ENCODE measurements at regions not wholly inside any gene's neighbourhood (a gene's known extent, or its start where the extent isn't known, plus 50 kb on each side); places are given as distances from the start of the nearest gene placed in this dataset.

DNA sequence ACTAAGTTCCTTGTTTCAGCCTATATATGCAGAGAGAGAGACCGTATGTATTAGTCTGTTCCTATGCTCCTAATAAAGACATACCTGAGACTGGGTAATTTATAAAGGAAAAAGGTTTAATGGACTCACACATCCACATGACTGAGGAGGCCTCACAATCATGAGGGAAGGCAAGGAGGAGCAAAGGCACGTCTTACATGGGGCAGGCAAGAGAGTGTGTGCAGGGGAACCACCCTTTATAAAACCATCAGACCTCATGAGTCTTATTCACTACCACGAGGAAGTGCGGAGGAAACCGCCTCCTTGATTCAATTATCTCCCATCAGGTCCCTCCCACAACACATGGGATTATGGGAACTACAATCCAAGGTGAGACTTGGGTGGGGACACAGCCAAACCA, 73.8 kb downstream of the TMEM18 start:
- no peak overlapping the region for H2BK120ac ChIP-seq (ENCODE audit: insufficient read depth, low read length, poor library complexity)
- no peaks in the 10 kb centered on the region for H3K27me3 ChIP-seq (ENCODE audit: insufficient read depth, low read length)
- H3K9me3 ChIP-seq (ENCODE audit: insufficient read depth, low read depth, low read length), result peaks cover 8% of the 10 kb centered on the region
- no peak overlapping the region for H4K12ac ChIP-seq (ENCODE audit: low read depth, low read length)
- H3K79me2 ChIP-seq (ENCODE audit: control insufficient read depth, insufficient read depth, low read length, poor library complexity), result no peaks in the 10 kb centered on the region
- H3K79me1 ChIP-seq (ENCODE audit: low read length), result no peaks in the 10 kb centered on the region
- H3K9ac ChIP-seq (ENCODE audit: low read length), result no peak overlapping the region
- no peak overlapping the region for H3K4me3 ChIP-seq (ENCODE audit: low read depth, low read length)
- H3K4ac ChIP-seq (ENCODE audit: low read depth, low read length), result no peak overlapping the region
- H3K36me3 ChIP-seq (ENCODE audit: control insufficient read depth in 1 of 2, insufficient read depth in 2 of 2, low read length in 2 of 2), result no peaks in the 10 kb centered on the region
- H3K18ac ChIP-seq (ENCODE audit: low read length), result no peak overlapping the region
- H3K14ac ChIP-seq (ENCODE audit: low read length), result no peak overlapping the region
- H2AK5ac ChIP-seq (ENCODE audit: low read length), result no peak overlapping the region
- no peak overlapping the region for H4K91ac ChIP-seq (ENCODE audit: low read depth, low read length)
- no peak overlapping the region for H2BK5ac ChIP-seq (ENCODE audit: low read depth, low read length, poor library complexity)
- H3K4me1 ChIP-seq (ENCODE audit: control insufficient read depth in 1 of 2, insufficient read depth in 2 of 2, low read length in 2 of 2), result peaks cover 0 to 2% of the 10 kb centered on the region in 2 experiments
- no peak overlapping the region for H3K27ac ChIP-seq (ENCODE audit: low read depth, low read length)
- no CpG with 5 or more reads among the region's 5 CpGs for WGBS (ENCODE audit: extremely low coverage, insufficient coverage, insufficient read length)
- no peak overlapping the region for H2BK12ac ChIP-seq (ENCODE audit: low read length)
- H4K8ac ChIP-seq (ENCODE audit: low read depth, low read length), result no peak overlapping the region
- no peak overlapping the region for H3K23ac ChIP-seq (ENCODE audit: low read length)
- no peak overlapping the region for H3K4me2 ChIP-seq (ENCODE audit: low read length)
- no peak for DNase-seq
- no peak overlapping the region for H2AFZ ChIP-seq (ENCODE audit: insufficient read depth, low read length, poor library complexity)

- H3K18ac ChIP-seq (ENCODE audit: low read length), result no peak overlapping the region
- no peak for DNase-seq
- no peak overlapping the region for H3K23ac ChIP-seq (ENCODE audit: low read length)
- no peak overlapping the region for H3K9ac ChIP-seq (ENCODE audit: low read length)
- no peak overlapping the region for H2AFZ ChIP-seq (ENCODE audit: insufficient read depth, low read length, poor library complexity)
- H4K12ac ChIP-seq (ENCODE audit: low read depth, low read length), result no peak overlapping the region
- H3K79me1 ChIP-seq (ENCODE audit: low read length), result no peaks in the 10 kb centered on the region
- no peaks in the 10 kb centered on the region for H3K36me3 ChIP-seq (ENCODE audit: control insufficient read depth in 1 of 2, insufficient read depth in 2 of 2, low read length in 2 of 2)
- no peak overlapping the region for H3K27ac ChIP-seq (ENCODE audit: low read depth, low read length)
- H2BK12ac ChIP-seq (ENCODE audit: low read length), result no peak overlapping the region
- H4K8ac ChIP-seq (ENCODE audit: low read depth, low read length), result no peak overlapping the region
- no peak overlapping the region for H4K91ac ChIP-seq (ENCODE audit: low read depth, low read length)
- H3K14ac ChIP-seq (ENCODE audit: low read length), result no peak overlapping the region
- no peak overlapping the region for H3K4me3 ChIP-seq (ENCODE audit: low read depth, low read length)
- no peak overlapping the region for H3K4me2 ChIP-seq (ENCODE audit: low read length)
- H3K27me3 ChIP-seq (ENCODE audit: insufficient read depth, low read length), result no peaks in the 10 kb centered on the region
- H2BK5ac ChIP-seq (ENCODE audit: low read depth, low read length, poor library complexity), result no peak overlapping the region
- H2AK5ac ChIP-seq (ENCODE audit: low read length), result no peak overlapping the region
- H3K4me1 ChIP-seq (ENCODE audit: control insufficient read depth in 1 of 2, insufficient read depth in 2 of 2, low read length in 2 of 2), result peaks cover 0 to 2% of the 10 kb centered on the region in 2 experiments
- WGBS (ENCODE audit: extremely low coverage, insufficient coverage, insufficient read length), result no CpG with 5 or more reads among the region's 14 CpGs
- H2BK120ac ChIP-seq (ENCODE audit: insufficient read depth, low read length, poor library complexity), result no peak overlapping the region
- no peak overlapping the region for H3K4ac ChIP-seq (ENCODE audit: low read depth, low read length)
- no peaks in the 10 kb centered on the region for H3K79me2 ChIP-seq (ENCODE audit: control insufficient read depth, insufficient read depth, low read length, poor library complexity)
- peaks cover 8% of the 10 kb centered on the region for H3K9me3 ChIP-seq (ENCODE audit: insufficient read depth, low read depth, low read length)
Measured at GRCh38 chr2:602571-603359, 74.4 kb downstream of the TMEM18 start.

DNA sequence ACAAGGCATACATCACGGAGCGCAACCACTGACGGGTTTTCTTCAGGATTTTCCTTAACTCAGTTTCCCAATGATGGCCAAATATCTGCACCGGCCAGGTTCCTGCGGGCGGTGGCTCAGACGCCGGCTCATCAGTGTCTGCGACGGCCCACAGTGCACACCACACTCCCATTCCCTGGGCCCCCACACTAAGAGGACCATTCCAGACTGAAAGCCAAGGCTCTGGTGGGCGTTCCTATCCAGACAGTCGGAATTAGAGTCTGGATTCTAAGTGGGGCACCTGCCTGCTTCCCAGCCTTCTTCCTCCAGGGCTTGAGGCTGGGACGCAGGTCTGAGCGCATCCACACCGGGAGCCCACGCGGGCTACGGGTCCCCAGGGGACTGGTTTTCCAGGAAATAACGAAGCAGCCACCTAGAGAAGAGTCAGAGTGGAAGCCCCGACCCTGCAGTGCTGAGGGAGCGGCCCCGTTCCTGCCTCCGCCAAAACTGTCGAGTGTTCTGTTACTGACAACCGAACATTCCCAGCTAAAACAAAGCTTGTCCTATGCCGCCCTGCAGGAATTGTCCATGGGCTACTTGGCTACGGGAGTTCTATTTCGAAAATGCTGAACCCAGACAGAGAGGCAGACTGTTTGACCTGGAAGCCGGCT, 75.3 kb downstream of the TMEM18 start:
- no peaks in the 10 kb centered on the region for H3K79me1 ChIP-seq (ENCODE audit: low read length)
- no peaks in the 10 kb centered on the region for H3K27me3 ChIP-seq (ENCODE audit: insufficient read depth, low read length)
- no peaks in the 10 kb centered on the region for H3K36me3 ChIP-seq (ENCODE audit: control insufficient read depth in 1 of 2, insufficient read depth in 2 of 2, low read length in 2 of 2)
- H3K9me3 ChIP-seq (ENCODE audit: insufficient read depth, low read depth, low read length), result peaks cover 8% of the 10 kb centered on the region
- no peak overlapping the region for H2AFZ ChIP-seq (ENCODE audit: insufficient read depth, low read length, poor library complexity)
- H3K4ac ChIP-seq (ENCODE audit: low read depth, low read length), result no peak overlapping the region
- no peak overlapping the region for H4K91ac ChIP-seq (ENCODE audit: low read depth, low read length)
- H2AK5ac ChIP-seq (ENCODE audit: low read length), result no peak overlapping the region
- H3K4me1 ChIP-seq (ENCODE audit: control insufficient read depth in 1 of 2, insufficient read depth in 2 of 2, low read length in 2 of 2), result peaks cover 0 to 2% of the 10 kb centered on the region in 2 experiments
- no peak overlapping the region for H3K27ac ChIP-seq (ENCODE audit: low read depth, low read length)
- H3K79me2 ChIP-seq (ENCODE audit: control insufficient read depth, insufficient read depth, low read length, poor library complexity), result no peaks in the 10 kb centered on the region
- no peak overlapping the region for H2BK120ac ChIP-seq (ENCODE audit: insufficient read depth, low read length, poor library complexity)
- no peak overlapping the region for H4K12ac ChIP-seq (ENCODE audit: low read depth, low read length)
- H4K8ac ChIP-seq (ENCODE audit: low read depth, low read length), result no peak overlapping the region
- no peak overlapping the region for H3K4me2 ChIP-seq (ENCODE audit: low read length)
- no peak overlapping the region for H3K4me3 ChIP-seq (ENCODE audit: low read depth, low read length)
- no peak overlapping the region for H2BK5ac ChIP-seq (ENCODE audit: low read depth, low read length, poor library complexity)
- no peak overlapping the region for H3K23ac ChIP-seq (ENCODE audit: low read length)
- H3K9ac ChIP-seq (ENCODE audit: low read length), result no peak overlapping the region
- no peak overlapping the region for H3K14ac ChIP-seq (ENCODE audit: low read length)
- no peak overlapping the region for H3K18ac ChIP-seq (ENCODE audit: low read length)
- no peak overlapping the region for H2BK12ac ChIP-seq (ENCODE audit: low read length)
- no peak for DNase-seq
- no CpG with 5 or more reads among the region's 29 CpGs for WGBS (ENCODE audit: extremely low coverage, insufficient coverage, insufficient read length)

- H2AK5ac ChIP-seq (ENCODE audit: low read length), result no peak overlapping the region
- no peak overlapping the region for H3K23ac ChIP-seq (ENCODE audit: low read length)
- H3K27me3 ChIP-seq (ENCODE audit: insufficient read depth, low read length), result no peaks in the 10 kb centered on the region
- H3K36me3 ChIP-seq (ENCODE audit: control insufficient read depth in 1 of 2, insufficient read depth in 2 of 2, low read length in 2 of 2), result no peaks in the 10 kb centered on the region
- H4K12ac ChIP-seq (ENCODE audit: low read depth, low read length), result no peak overlapping the region
- no peak overlapping the region for H4K91ac ChIP-seq (ENCODE audit: low read depth, low read length)
- no peak overlapping the region for H3K27ac ChIP-seq (ENCODE audit: low read depth, low read length)
- H3K4me1 ChIP-seq (ENCODE audit: control insufficient read depth in 1 of 2, insufficient read depth in 2 of 2, low read length in 2 of 2), result peaks cover 0 to 2% of the 10 kb centered on the region in 2 experiments
- no peaks in the 10 kb centered on the region for H3K79me2 ChIP-seq (ENCODE audit: control insufficient read depth, insufficient read depth, low read length, poor library complexity)
- H2BK5ac ChIP-seq (ENCODE audit: low read depth, low read length, poor library complexity), result no peak overlapping the region
- no peak overlapping the region for H2BK120ac ChIP-seq (ENCODE audit: insufficient read depth, low read length, poor library complexity)
- WGBS (ENCODE audit: extremely low coverage, insufficient coverage, insufficient read length), result no CpG with 5 or more reads among the region's 10 CpGs
- H2AFZ ChIP-seq (ENCODE audit: insufficient read depth, low read length, poor library complexity), result no peak overlapping the region
- DNase-seq, result no peak
- H3K79me1 ChIP-seq (ENCODE audit: low read length), result no peaks in the 10 kb centered on the region
- H3K4me3 ChIP-seq (ENCODE audit: low read depth, low read length), result no peak overlapping the region
- no peak overlapping the region for H3K9ac ChIP-seq (ENCODE audit: low read length)
- H3K14ac ChIP-seq (ENCODE audit: low read length), result no peak overlapping the region
- no peak overlapping the region for H3K4me2 ChIP-seq (ENCODE audit: low read length)
- H3K4ac ChIP-seq (ENCODE audit: low read depth, low read length), result no peak overlapping the region
- no peak overlapping the region for H2BK12ac ChIP-seq (ENCODE audit: low read length)
- H3K9me3 ChIP-seq (ENCODE audit: insufficient read depth, low read depth, low read length), result peaks cover 8% of the 10 kb centered on the region
- no peak overlapping the region for H3K18ac ChIP-seq (ENCODE audit: low read length)
- H4K8ac ChIP-seq (ENCODE audit: low read depth, low read length), result no peak overlapping the region
Measured at GRCh38 chr2:601387-601698, 75.9 kb downstream of the TMEM18 start.
